ENCODE measurements at regions not wholly inside any gene's neighbourhood (a gene's known extent, or its start where the extent isn't known, plus 50 kb on each side); places are given as distances from the start of the nearest gene placed in this dataset.
"Not testable (repeated sequence)": the region's sequence is repeated elsewhere in the genome, so short reads cannot be mapped to it uniquely, and the experiment has no call there.

DNA sequence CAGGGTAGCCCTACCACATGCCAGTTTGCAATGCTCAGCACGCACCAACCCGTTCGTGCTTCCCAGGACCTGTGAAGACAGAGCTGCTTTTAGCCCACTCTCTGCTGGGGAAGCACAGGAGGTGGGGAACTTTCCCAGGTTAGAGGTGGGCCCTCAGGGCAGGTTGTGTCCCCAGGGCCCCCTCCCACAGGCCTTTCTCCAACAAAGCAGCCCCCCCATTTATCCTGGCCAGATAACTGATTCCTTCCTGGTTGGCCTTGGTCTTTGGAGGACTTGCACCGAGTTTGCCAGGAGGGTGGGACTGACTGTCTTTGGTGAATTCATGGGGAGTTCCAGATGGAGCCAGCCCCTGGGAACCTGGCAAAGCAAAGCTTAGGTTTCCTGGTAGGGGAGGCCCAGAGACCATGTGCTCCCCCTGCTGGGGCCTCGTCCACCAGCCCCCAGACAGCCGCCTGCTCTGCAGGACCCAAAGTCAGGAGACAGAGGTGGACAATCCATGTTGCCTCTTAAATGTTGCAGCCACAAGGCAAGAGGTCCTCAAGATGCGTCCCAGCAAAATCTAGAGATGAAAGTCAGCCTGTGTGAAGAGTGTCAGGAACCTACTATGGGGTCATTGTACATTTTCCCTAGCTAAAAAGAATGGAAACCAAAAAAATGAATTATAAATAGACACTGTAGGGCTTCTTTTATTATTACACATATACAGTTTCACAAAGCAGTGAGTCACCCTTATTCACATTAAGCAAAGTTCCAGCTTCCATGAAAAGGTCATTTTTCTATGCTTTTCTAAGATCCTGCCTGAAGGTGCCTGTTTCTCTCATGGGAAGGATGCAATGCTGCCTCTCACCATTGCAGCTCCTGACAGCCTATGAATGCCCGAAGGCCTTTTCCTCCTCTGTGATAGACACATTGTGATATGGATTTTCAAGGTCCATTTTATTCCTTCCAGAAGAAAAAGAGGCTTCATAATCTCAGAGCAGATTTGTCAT, 497.8 kb downstream of the PREX1 start:
- Histone ChIP-seq H2BK120ac (ENCODE audit: insufficient read depth, low read length, poor library complexity) (no peak overlapping the region), H3K4me1 (ENCODE audit: control insufficient read depth in 1 of 2, insufficient read depth in 2 of 2, low read length in 2 of 2) (peaks cover 8 to 16% of the 10 kb centered on the region in 2 experiments), H2BK5ac (ENCODE audit: low read depth, low read length, poor library complexity) (no peak overlapping the region), H2AK5ac (ENCODE audit: low read length) (no peak overlapping the region), H4K8ac (ENCODE audit: low read depth, low read length) (no peak overlapping the region), H3K18ac (ENCODE audit: low read length) (no peak overlapping the region), H3K79me1 (ENCODE audit: low read length) (peaks cover 5% of the 10 kb centered on the region), H2BK12ac (ENCODE audit: low read length) (no peak overlapping the region), H3K27ac (ENCODE audit: low read depth, low read length) (no peak overlapping the region), H3K4ac (ENCODE audit: low read depth, low read length) (no peak overlapping the region), H4K91ac (ENCODE audit: low read depth, low read length) (no peak overlapping the region), H2AFZ (ENCODE audit: insufficient read depth, low read length, poor library complexity) (no peak overlapping the region), H3K79me2 (ENCODE audit: control insufficient read depth, insufficient read depth, low read length, poor library complexity) (no peaks in the 10 kb centered on the region), H3K14ac (ENCODE audit: low read length) (no peak overlapping the region), H3K36me3 (ENCODE audit: control insufficient read depth in 1 of 2, insufficient read depth in 2 of 2, low read length in 2 of 2) (no peaks in the 10 kb centered on the region), H3K9ac (ENCODE audit: low read length) (no peak overlapping the region), H3K9me3 (ENCODE audit: insufficient read depth, low read depth, low read length) (peaks cover 1% of the 10 kb centered on the region), H3K4me3 (ENCODE audit: low read depth, low read length) (no peak overlapping the region), H3K27me3 (ENCODE audit: insufficient read depth, low read length) (no peaks in the 10 kb centered on the region), H3K23ac (ENCODE audit: low read length) (no peak overlapping the region), H3K4me2 (ENCODE audit: low read length) (no peak overlapping the region), H4K12ac (ENCODE audit: low read depth, low read length) (no peak overlapping the region)
- no peak for DNase-seq
- no CpG with 5 or more reads among the region's 8 CpGs for WGBS (ENCODE audit: extremely low coverage, insufficient coverage, insufficient read length)

- Histone ChIP-seq H3K4me2 (ENCODE audit: low read length) (no peak overlapping the region), H4K91ac (ENCODE audit: low read depth, low read length) (no peak overlapping the region), H2BK5ac (ENCODE audit: low read depth, low read length, poor library complexity) (no peak overlapping the region), H4K8ac (ENCODE audit: low read depth, low read length) (no peak overlapping the region), H2AFZ (ENCODE audit: insufficient read depth, low read length, poor library complexity) (no peak overlapping the region), H3K9me3 (ENCODE audit: insufficient read depth, low read depth, low read length) (peaks cover 1% of the 10 kb centered on the region), H3K4me1 (ENCODE audit: control insufficient read depth in 1 of 2, insufficient read depth in 2 of 2, low read length in 2 of 2) (peaks cover 8 to 16% of the 10 kb centered on the region in 2 experiments), H3K79me2 (ENCODE audit: control insufficient read depth, insufficient read depth, low read length, poor library complexity) (no peaks in the 10 kb centered on the region), H4K12ac (ENCODE audit: low read depth, low read length) (no peak overlapping the region), H3K14ac (ENCODE audit: low read length) (no peak overlapping the region), H2BK120ac (ENCODE audit: insufficient read depth, low read length, poor library complexity) (no peak overlapping the region), H3K18ac (ENCODE audit: low read length) (no peak overlapping the region), H3K79me1 (ENCODE audit: low read length) (peaks cover 5% of the 10 kb centered on the region), H3K9ac (ENCODE audit: low read length) (no peak overlapping the region), H3K27ac (ENCODE audit: low read depth, low read length) (no peak overlapping the region), H3K4me3 (ENCODE audit: low read depth, low read length) (no peak overlapping the region), H2AK5ac (ENCODE audit: low read length) (no peak overlapping the region), H3K27me3 (ENCODE audit: insufficient read depth, low read length) (no peaks in the 10 kb centered on the region), H3K23ac (ENCODE audit: low read length) (no peak overlapping the region), H3K4ac (ENCODE audit: low read depth, low read length) (no peak overlapping the region), H2BK12ac (ENCODE audit: low read length) (no peak overlapping the region), H3K36me3 (ENCODE audit: control insufficient read depth in 1 of 2, insufficient read depth in 2 of 2, low read length in 2 of 2) (no peaks in the 10 kb centered on the region)
- DNase-seq = no peak
- WGBS (ENCODE audit: extremely low coverage, insufficient coverage, insufficient read length) = no CpG with 5 or more reads among the region's 4 CpGs
Measured at GRCh38 chr20:48329031-48329615, 498.7 kb downstream of the PREX1 start.

DNA sequence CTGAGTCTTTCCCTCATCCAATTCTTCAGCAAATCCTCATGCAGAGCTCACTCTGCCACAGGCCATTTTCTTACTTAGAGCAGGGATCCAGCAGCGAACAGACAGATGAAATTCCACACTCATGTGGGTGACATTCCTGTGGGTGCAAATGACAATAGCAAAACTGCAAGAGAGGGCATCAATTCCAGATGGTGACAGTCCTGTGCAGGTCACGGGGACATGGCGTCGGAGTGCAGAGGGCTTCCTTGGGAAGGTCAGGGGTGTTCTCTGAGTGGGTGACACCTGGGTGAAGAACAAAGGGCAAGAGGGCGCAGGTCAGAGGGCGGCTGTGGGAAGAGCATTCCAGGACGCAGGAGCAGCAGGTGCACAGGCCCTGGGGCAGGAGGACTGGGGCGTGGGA, 500.0 kb downstream of the PREX1 start:
- H4K12ac ChIP-seq (ENCODE audit: low read depth, low read length); H3K27ac ChIP-seq (ENCODE audit: low read depth, low read length); H2BK120ac ChIP-seq (ENCODE audit: insufficient read depth, low read length, poor library complexity); H3K18ac ChIP-seq (ENCODE audit: low read length); H2BK12ac ChIP-seq (ENCODE audit: low read length); H3K4me3 ChIP-seq (ENCODE audit: low read depth, low read length); H4K91ac ChIP-seq (ENCODE audit: low read depth, low read length); H3K27me3 ChIP-seq (ENCODE audit: insufficient read depth, low read length); H3K9ac ChIP-seq (ENCODE audit: low read length); H3K9me3 ChIP-seq (ENCODE audit: insufficient read depth, low read depth, low read length); H2BK5ac ChIP-seq (ENCODE audit: low read depth, low read length, poor library complexity); H2AK5ac ChIP-seq (ENCODE audit: low read length); H3K4me2 ChIP-seq (ENCODE audit: low read length); DNase-seq; H3K36me3 ChIP-seq (ENCODE audit: control insufficient read depth in 1 of 2, insufficient read depth in 2 of 2, low read length in 2 of 2); H3K79me1 ChIP-seq (ENCODE audit: low read length); H3K79me2 ChIP-seq (ENCODE audit: control insufficient read depth, insufficient read depth, low read length, poor library complexity); H3K23ac ChIP-seq (ENCODE audit: low read length); H2AFZ ChIP-seq (ENCODE audit: insufficient read depth, low read length, poor library complexity); H4K8ac ChIP-seq (ENCODE audit: low read depth, low read length); H3K14ac ChIP-seq (ENCODE audit: low read length); H3K4ac ChIP-seq (ENCODE audit: low read depth, low read length): not testable (repeated sequence)
- no CpG with 5 or more reads among the region's 8 CpGs for whole genome bisulfite sequencing (ENCODE audit: extremely low coverage, insufficient coverage, insufficient read length)
- peaks cover 7 to 16% of the 10 kb centered on the region in 2 experiments for H3K4me1 ChIP-seq (ENCODE audit: control insufficient read depth in 1 of 2, insufficient read depth in 2 of 2, low read length in 2 of 2)

GRCh38 chr20:48326868-48327267, 500.9 kb downstream of the PREX1 start:
- H3K79me2 ChIP-seq (ENCODE audit: control insufficient read depth, insufficient read depth, low read length, poor library complexity) = no peaks in the 10 kb centered on the region
- H3K27me3 ChIP-seq (ENCODE audit: insufficient read depth, low read length) = no peaks in the 10 kb centered on the region
- H3K27ac ChIP-seq (ENCODE audit: low read depth, low read length) = no peak overlapping the region
- H3K79me1 ChIP-seq (ENCODE audit: low read length) = peaks cover 2% of the 10 kb centered on the region
- no peak overlapping the region for H3K14ac ChIP-seq (ENCODE audit: low read length)
- WGBS (ENCODE audit: extremely low coverage, insufficient coverage, insufficient read length) = no CpG with 5 or more reads among the region's 11 CpGs
- H4K8ac ChIP-seq (ENCODE audit: low read depth, low read length) = no peak overlapping the region
- no peak overlapping the region for H2BK120ac ChIP-seq (ENCODE audit: insufficient read depth, low read length, poor library complexity)
- no peak overlapping the region for H2AK5ac ChIP-seq (ENCODE audit: low read length)
- no peak overlapping the region for H2AFZ ChIP-seq (ENCODE audit: insufficient read depth, low read length, poor library complexity)
- no peak overlapping the region for H4K91ac ChIP-seq (ENCODE audit: low read depth, low read length)
- H3K23ac ChIP-seq (ENCODE audit: low read length) = no peak overlapping the region
- DNase-seq = no peak
- no peak overlapping the region for H2BK5ac ChIP-seq (ENCODE audit: low read depth, low read length, poor library complexity)
- H3K9me3 ChIP-seq (ENCODE audit: insufficient read depth, low read depth, low read length) = peaks cover 1% of the 10 kb centered on the region
- H3K4ac ChIP-seq (ENCODE audit: low read depth, low read length) = no peak overlapping the region
- no peak overlapping the region for H2BK12ac ChIP-seq (ENCODE audit: low read length)
- H3K4me1 ChIP-seq (ENCODE audit: control insufficient read depth in 1 of 2, insufficient read depth in 2 of 2, low read length in 2 of 2) = peaks cover 3 to 12% of the 10 kb centered on the region in 2 experiments
- no peak overlapping the region for H4K12ac ChIP-seq (ENCODE audit: low read depth, low read length)
- H3K4me2 ChIP-seq (ENCODE audit: low read length) = no peak overlapping the region
- no peaks in the 10 kb centered on the region for H3K36me3 ChIP-seq (ENCODE audit: control insufficient read depth in 1 of 2, insufficient read depth in 2 of 2, low read length in 2 of 2)
- no peak overlapping the region for H3K18ac ChIP-seq (ENCODE audit: low read length)
- H3K9ac ChIP-seq (ENCODE audit: low read length) = no peak overlapping the region
- H3K4me3 ChIP-seq (ENCODE audit: low read depth, low read length) = no peak overlapping the region
